HG02763 (cell line): ENCODE measurements at regions not wholly inside any gene's neighbourhood (a gene's known extent, or its start where the extent isn't known, plus 50 kb on each side); places are given as distances from the start of the nearest gene placed in this dataset.

ENCODE experiments used
- ATAC-seq: cut with Tn5 transposase; IDR thresholded peaks from one replicate; pipeline ENCODE4 v1.9.1; 2021; ENCODE audit warnings: mild to moderate bottlenecking, moderate library complexity; ENCODE audit not compliant: unreplicated experiment

DNA sequence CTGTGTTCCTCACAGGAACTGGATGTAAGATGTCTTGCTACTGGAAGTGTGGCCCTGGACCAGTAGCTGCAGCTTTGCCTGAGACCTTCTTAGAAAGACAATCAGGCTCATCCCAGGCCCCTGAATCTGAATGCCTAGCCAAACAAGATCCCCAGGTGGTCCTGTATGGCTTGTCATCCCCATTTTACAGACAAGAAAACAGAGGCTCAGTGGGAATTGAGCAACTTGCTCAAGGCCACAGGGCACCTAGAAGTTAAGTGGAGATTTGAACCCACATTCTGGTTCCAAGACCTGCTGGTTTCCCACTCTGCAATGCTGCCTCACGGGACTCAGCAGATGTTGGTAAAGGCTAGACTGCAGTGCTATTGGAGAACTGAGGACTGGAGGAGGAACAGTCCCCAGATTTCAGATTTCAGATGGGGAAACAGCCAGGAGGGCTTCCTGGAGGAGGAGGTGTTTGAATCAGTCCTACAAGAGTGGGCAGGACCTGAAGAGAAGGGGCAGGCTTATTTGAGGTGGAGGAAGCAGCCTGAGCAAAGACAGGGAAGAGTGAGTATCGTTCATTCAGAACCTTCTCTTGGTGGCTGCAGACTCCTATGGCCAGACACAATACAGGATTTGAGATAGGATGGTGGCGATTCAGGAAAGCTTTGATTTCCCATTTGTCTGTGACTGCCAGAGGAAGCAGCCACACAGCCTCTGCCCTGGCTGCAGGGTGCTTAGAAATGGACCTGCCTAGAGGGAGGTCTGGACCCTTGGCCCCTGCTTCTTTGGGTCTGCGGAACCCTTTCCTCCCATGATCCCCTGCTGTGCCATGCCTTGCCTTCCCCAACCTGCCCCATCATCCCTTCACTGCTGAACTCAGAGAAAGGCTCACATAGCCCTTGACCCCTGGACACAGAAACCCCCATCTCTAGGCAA is 233.4 kb upstream of the NLRP1 start:
- no peak for ATAC-seq

DNA sequence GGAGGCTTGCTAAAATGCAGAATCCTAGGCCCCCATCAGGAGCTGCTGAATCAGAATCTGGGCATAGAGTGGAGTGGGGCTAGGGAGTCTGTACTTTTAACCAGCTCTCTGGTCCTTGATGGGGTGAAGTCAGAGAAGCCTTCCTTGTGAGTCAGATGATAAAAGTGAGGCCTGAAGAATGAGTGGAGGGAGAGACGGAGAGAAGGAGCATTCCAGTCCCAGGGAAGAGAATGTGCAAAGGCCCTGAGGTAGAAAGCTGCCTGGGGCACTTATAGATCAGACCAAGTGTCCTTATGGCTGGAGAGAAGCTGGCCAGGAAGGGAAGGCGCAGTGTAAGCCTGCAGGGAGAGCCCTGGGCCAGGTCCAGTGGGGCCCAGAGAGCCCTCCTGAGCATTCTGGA is 235.1 kb upstream of the NLRP1 start:
- ATAC-seq, result no peak

DNA sequence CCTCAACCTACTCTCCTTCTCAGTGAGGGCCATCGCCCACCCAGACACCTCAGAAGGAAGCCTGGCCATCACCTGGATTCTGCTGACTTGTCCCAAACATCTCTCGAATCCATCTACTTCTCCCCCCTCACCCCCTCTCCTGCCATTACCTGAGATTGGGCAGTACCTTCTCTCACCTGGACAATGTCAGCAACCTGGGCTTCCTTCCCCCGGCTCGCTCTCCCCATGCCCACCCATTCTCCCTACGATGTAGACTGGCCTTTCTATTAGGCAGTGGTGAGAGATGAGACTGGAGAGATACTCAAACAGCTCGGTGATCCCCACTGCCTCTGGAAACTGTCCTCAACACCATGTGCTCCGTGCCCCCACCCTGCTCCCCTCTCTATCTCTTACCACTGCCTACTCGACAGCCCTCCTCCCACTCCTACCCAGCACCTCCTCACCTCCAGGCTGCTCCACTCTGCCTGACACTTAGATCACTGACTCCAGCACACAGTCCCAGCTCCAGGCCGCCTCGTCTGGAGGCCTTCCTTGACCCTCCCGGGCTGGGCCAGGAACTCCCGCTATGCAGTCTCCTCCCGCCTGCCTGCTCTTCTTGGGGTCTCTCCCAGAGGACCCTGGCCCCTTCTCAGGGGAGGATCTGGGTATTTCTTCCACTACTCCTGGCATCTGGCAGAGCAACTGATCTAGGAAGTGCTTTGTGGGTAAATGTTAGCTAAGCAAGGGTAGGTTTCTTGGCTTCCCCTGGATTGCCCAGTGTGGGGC is 235.8 kb upstream of the NLRP1 start:
- no peak for ATAC-seq

DNA sequence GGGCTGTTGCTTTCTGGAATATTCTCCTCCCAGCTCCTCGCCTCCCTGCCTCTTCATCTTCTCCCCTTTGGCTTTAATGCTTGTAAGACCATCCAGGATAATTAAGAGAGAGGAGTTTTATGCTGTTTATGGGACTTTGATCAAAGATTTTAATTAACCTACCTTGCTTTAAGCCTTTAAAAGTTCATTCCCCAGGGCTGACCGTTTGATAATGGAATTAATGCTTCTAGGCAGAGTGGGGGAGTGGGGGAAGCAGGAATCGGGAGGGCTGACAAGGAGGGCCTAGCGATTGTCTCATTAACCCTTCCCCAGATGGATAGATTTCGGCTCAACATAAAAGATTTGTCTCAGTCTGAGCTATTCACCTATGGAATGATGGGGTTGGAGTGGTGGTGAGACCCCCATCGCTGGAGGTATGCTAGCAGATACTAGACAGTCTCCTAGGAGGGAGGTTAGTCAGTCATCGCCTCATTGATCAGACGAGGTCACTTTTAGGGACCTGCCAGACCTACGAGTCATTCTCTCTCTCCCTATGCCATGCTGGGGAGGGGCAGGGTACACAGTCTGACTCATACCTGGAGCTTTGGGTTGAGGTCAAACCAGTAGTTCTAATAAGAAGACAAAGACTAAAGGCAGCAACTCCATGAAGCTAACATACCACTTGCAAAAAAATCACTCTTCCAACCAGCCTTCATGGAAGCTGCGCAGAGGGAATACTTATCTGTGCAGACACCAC is 236.6 kb upstream of the NLRP1 start:
- ATAC-seq, result no peak

DNA sequence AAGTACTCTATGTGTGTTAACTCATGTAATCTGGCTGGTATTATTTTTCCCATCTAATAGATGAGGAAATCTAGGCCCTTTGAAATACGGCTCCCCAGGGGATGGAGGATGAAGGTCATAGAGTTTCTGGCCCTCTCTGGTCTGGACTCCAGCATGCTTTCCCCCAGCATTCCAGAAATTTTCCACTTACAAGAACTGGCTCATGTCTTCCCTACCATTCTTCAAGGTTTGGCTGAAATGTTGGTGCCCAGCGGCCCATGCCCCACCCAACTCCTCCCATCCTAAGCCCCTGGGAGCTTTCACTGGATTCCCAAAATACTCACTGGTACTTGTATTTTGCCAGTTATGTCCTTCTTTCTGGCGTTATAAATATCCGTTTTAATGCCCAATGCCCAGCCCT is 237.5 kb upstream of the NLRP1 start:
- no peak for ATAC-seq

- no peak for ATAC-seq
These were observed 238.2 kb upstream of the NLRP1 start for GRCh38 chr17:5822281-5823060.

DNA sequence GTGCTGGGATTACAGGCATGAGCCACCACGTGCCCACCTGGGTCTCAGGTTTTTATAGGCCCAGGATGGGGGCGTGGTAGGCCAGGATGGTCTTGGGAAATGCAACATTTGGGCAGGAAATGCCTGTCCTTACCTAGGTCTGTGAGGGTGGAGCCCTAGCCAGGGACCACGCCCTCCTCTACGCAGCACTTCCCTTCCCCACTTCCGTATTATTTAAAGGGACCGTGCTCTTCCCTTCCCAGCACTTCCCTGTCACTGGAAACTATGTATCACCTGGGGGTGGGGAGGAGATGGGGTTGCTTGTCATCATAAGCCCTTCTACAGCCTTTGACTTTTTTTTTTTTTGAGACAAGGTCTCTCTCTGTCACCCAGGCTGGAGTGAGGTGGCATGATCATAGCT is 238.9 kb upstream of the NLRP1 start:
- ATAC-seq, result no peak

- no peak for ATAC-seq
These were observed 241.5 kb upstream of the NLRP1 start for GRCh38 chr17:5825717-5826330.

DNA sequence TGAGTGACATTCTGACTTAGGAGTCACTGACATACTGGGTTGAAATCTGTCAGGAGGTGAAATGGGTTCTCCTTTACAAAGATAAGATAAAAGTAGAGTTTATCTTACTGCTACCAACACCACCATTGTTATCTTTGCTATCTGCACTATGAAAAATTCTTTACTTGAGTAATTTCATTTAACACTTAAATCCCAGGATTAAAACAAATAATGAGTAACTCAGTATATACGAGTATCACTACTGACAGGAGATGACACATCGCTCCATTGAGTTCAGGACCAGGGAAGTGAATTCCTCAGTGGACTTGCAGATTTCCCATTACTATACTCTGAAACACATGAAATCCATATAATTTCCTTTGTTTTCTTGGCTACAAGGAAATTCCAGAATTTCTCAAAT is 242.1 kb upstream of the NLRP1 start:
- no peak for ATAC-seq

DNA sequence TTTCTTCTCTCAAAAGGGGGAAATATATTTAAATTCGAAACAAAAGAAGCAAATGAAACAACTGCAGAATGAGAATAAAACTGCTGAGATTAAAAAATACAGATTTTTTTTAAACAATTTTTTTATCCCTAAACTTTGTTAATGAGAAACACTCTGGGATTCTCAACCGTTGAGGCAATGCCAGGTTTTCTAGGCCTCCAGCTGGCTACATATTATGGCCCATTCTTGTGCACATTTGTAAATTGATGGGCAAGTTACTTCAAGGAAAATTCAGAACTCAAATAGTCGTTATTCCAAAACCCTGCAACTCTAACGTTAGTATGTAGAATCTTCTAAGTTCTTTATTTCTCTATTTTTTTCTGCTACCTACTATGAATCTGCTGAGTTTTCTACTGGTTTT is 239.3 kb upstream of the WSCD1 start:
- ATAC-seq, result no peak

GRCh38 chr17:5832886-5833285 is 237.3 kb upstream of the WSCD1 start:
- no peak for ATAC-seq

DNA sequence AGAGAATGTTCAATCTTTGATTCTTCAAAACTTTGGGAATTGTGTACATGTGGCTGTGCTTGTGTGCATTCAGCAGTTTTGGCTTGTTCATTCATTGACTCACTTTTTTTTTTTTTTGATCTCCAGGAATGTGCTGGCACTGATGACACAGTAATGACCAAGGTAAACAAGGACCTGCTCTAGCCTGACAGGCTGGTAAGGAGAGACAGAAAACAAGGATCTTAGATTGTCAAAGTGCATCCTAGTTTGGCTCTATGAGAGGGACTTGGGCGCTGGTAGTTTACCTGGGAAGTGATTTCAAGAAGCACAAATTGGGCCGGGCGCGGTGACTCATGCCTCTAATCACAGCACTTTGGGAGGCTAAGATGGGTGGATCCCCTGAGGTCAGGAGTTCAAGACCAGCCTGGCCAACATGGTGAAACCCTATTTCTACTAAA is 233.1 kb upstream of the WSCD1 start:
- no peak for ATAC-seq

- ATAC-seq, result no peak
These were observed 231.4 kb upstream of the WSCD1 start for GRCh38 chr17:5838661-5839300.

GRCh38 chr17:5840811-5841446 is 229.2 kb upstream of the WSCD1 start:
- ATAC-seq, result no peak

GRCh38 chr17:5841862-5842261 is 228.3 kb upstream of the WSCD1 start:
- no peak for ATAC-seq

DNA sequence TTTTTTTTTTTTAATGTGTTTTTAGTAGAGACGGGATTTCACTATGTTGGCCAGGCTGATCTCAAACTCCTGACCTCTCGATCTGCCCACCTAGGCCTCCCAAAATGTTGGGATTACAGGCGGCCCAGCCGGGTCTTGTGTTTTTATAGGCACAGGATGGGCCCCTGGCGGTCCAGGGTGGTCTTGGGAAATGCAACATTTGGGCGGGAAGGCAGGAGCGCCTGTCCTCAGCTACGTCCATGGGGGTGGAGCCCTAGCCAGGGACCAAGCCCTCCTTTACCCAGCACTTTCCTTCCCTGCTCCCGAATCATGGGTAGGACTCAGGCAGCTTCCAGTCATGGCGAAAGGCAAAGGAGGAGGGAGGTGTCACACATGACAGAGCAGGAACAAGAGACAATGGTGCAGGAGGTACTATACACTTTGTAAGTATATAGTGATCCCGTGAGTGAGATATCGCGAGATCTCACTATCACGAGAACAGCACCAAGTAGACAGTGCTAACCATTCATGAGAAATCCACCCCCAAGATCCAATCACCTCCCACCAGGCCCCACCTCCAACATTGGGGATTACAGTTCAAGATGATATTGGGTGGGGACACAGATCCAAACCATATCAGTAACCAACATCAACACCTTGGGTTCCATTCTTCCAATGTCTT is 226.7 kb upstream of the WSCD1 start:
- no peak for ATAC-seq

DNA sequence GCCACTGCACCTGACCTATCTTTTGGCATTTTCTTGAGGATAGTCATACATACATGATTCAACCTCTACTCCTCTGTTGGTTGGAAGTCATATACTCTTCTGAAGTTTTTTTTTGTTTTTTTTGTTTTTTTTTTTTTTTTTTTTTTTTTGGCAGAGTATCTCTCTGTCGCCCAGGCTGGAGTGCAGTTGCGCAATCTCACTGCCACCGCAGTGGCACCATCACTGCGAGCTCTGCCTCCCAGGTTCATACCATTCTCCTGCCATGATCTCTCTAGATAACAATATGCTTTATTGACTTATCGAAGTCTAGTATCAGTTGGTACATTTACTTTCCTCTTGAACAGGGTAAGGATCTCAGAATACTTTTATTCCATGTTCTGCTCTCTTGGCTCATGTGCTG is 224.2 kb upstream of the WSCD1 start:
- ATAC-seq, result no peak

- no peak for ATAC-seq
These were observed 215.2 kb upstream of the WSCD1 start for GRCh38 chr17:5854871-5855554.
